GM12878 (cell line): ENCODE measurements at regions not wholly inside any gene's neighbourhood (a gene's known extent, or its start where the extent isn't known, plus 50 kb on each side); places are given as distances from the start of the nearest gene placed in this dataset.

Source experiments
- ATF7 ChIP-seq: fragments of 450-650 bp; IDR thresholded peaks from 2 replicates; pipeline ENCODE4 v1.6.1; 2016; ENCODE audit warnings: low read depth, mild to moderate bottlenecking
- BHLHE40 ChIP-seq, 2 experiments: fragments of 450-650 bp in 1 of 2; IDR thresholded peaks; 2 replicates each; pipeline ENCODE4 v1.6.1; 2011 to 2017; ENCODE audit warnings: low read depth in 2 of 2, borderline replicate concordance in 1 of 2, improper control_type of control experiment in 1 of 2, low read length in 1 of 2, mild to moderate bottlenecking in 1 of 2
- BMI1 ChIP-seq: fragments of 450-650 bp; IDR thresholded peaks from 2 replicates; pipeline ENCODE4 v1.6.1; 2016; ENCODE audit warnings: mild to moderate bottlenecking, moderate library complexity, borderline replicate concordance
- CBFB ChIP-seq: IDR thresholded peaks from 2 replicates; pipeline ENCODE4 v1.6.1; 2016; ENCODE audit warnings: antibody characterized with exemption, low read depth
- CHD2 ChIP-seq: IDR thresholded peaks from 2 replicates; pipeline ENCODE4 v1.6.1; 2011; ENCODE audit warnings: low read depth, low read length, improper control_type of control experiment, borderline replicate concordance
- EGR1 ChIP-seq, 2 experiments: IDR thresholded peaks; 1 replicate in 1 of 2; 2 replicates in 1 of 2; pipeline ENCODE4 v1.6.1; 2011 to 2012; ENCODE audit warnings: low read depth in 2 of 2, low read length in 2 of 2, borderline replicate concordance in 1 of 2, mild to moderate bottlenecking in 1 of 2, moderate library complexity in 1 of 2
- GATAD2B ChIP-seq: fragments of 450-650 bp; conservative IDR thresholded peaks from 2 replicates; pipeline ENCODE4 v1.6.1; 2017; ENCODE audit warnings: low read depth, mild to moderate bottlenecking, moderate library complexity
- MEF2B ChIP-seq: fragments of 450-650 bp; IDR thresholded peaks from 2 replicates; pipeline ENCODE4 v1.6.1; 2018; ENCODE audit warnings: mild to moderate bottlenecking, moderate library complexity; ENCODE audit not compliant: partially characterized antibody, poor library complexity, severe bottlenecking
- MXI1 ChIP-seq: fragments of 150-350 bp; IDR thresholded peaks from 2 replicates; pipeline ENCODE4 v1.6.1; 2011; ENCODE audit warnings: low read depth, mild to moderate bottlenecking, inconsistent platforms, low read length, improper control_type of control experiment
- RAD21 ChIP-seq: IDR thresholded peaks from 2 replicates; pipeline ENCODE4 v1.6.1; 2011; ENCODE audit warnings: mild to moderate bottlenecking, low read depth, low read length, moderate library complexity; ENCODE audit not compliant: insufficient read depth
- RAD51 ChIP-seq: fragments of 450-650 bp; IDR thresholded peaks from 2 replicates; pipeline ENCODE4 v1.6.1; 2016; ENCODE audit warnings: moderate library complexity, mild to moderate bottlenecking, inconsistent platforms
- SP1 ChIP-seq: IDR thresholded peaks from one replicate; pipeline ENCODE4 v1.6.1; 2011; ENCODE audit warnings: low read depth, low read length
- SPI1 ChIP-seq: IDR thresholded peaks from 2 replicates; pipeline ENCODE4 v1.6.1; 2011; ENCODE audit warnings: low read depth, mild to moderate bottlenecking, low read length, moderate library complexity, borderline replicate concordance; ENCODE audit not compliant: insufficient read depth
- TF ChIP-seq, protein P1 (sequence below): fragments of 450-650 bp; IDR thresholded peaks from 2 replicates; pipeline ENCODE4 v1.6.1; 2017; ENCODE audit warnings: mild to moderate bottlenecking, moderate library complexity
- TF ChIP-seq, protein P2 (sequence below): fragments of 450-650 bp; IDR thresholded peaks from 2 replicates; pipeline ENCODE4 v1.6.1; 2017; ENCODE audit warnings: mild to moderate bottlenecking
- TF ChIP-seq, protein P3 (sequence below): IDR thresholded peaks from 2 replicates; pipeline ENCODE4 v1.6.1; 2011; ENCODE audit warnings: mild to moderate bottlenecking, low read depth, low read length, moderate library complexity; ENCODE audit not compliant: insufficient replicate concordance
- TF ChIP-seq, protein P4 (sequence below): fragments of 150-350 bp; IDR thresholded peaks from 2 replicates; pipeline ENCODE4 v1.6.1; 2014; ENCODE audit warnings: mild to moderate bottlenecking, low read depth, low read length

DNA sequence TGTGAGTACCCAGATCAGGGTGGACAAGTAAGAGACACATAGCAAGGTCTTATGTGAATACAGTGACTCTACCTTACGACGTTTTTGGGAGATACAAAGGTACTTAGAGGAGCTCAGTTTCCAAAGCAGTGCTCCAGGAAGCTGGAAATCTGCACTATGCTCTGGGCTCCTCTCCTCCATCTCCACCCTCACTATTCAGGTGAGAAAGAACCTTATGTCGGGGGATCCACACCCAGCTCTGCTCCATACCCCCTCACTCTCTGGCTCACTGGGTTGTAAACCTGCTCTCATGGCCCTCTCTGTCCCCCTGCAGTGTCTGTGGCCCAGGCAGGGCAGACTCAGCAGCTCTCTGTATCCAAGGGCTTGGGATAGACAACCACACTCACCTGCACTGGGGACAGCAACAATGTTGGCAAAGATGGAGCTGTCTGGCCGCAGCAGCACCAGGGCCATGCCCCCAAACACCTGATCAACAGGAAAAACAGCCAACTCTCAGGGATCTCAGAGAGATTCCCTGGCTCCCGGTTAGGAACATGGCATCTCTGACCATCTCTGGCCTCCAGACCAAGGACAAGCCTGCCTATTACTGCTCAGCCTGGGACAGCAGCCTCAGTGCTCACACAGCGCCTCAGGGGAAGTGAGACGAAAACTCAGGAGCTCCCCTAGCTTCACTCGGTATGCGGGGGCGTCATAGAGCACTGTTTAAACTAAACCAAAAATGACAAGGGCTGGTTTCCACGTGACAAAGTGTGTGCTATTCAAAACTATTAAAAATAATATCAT is 60.9 kb upstream of the TOP3B start (continued):
- TF ChIP-seq EGR1 (IDR thresholded peaks at IDR 0.05; ENCODE audit: borderline replicate concordance in 1 of 2, low read depth in 2 of 2, low read length in 2 of 2) (peak in 1 of 2 experiments; percentile 93; a peak in 2 of 3 replicates), MXI1 (peak; percentile 57; the same call in 1 of the 2 replicates), CHD2 (no peak), MEF2B (peak; percentile 28), CBFB (no peak), RAD21 (no peak), SP1 (no peak), ATF7 (peak; percentile 50; the same call in 1 of the 2 replicates), BHLHE40 (IDR thresholded peaks at IDR 0.05; ENCODE audit: borderline replicate concordance in 1 of 2, low read depth in 2 of 2, low read length in 1 of 2) (peak; percentile 51 to 52; a peak in 1 of 4 replicates), BMI1 (no peak), RAD51 (peak; percentile 77), SPI1 (peak; percentile 84; the same call in 1 of the 2 replicates), GATAD2B (0 out of 2 replicates have a peak, but pooled peaks have one; percentile 25)
- TF ChIP-seq, protein P1, sequence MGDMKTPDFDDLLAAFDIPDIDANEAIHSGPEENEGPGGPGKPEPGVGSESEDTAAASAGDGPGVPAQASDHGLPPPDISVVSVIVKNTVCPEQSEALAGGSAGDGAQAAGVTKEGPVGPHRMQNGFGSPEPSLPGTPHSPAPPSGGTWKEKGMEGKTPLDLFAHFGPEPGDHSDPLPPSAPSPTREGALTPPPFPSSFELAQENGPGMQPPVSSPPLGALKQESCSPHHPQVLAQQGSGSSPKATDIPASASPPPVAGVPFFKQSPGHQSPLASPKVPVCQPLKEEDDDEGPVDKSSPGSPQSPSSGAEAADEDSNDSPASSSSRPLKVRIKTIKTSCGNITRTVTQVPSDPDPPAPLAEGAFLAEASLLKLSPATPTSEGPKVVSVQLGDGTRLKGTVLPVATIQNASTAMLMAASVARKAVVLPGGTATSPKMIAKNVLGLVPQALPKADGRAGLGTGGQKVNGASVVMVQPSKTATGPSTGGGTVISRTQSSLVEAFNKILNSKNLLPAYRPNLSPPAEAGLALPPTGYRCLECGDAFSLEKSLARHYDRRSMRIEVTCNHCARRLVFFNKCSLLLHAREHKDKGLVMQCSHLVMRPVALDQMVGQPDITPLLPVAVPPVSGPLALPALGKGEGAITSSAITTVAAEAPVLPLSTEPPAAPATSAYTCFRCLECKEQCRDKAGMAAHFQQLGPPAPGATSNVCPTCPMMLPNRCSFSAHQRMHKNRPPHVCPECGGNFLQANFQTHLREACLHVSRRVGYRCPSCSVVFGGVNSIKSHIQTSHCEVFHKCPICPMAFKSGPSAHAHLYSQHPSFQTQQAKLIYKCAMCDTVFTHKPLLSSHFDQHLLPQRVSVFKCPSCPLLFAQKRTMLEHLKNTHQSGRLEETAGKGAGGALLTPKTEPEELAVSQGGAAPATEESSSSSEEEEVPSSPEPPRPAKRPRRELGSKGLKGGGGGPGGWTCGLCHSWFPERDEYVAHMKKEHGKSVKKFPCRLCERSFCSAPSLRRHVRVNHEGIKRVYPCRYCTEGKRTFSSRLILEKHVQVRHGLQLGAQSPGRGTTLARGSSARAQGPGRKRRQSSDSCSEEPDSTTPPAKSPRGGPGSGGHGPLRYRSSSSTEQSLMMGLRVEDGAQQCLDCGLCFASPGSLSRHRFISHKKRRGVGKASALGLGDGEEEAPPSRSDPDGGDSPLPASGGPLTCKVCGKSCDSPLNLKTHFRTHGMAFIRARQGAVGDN: peak; percentile 53; the same call in 1 of the 2 replicates
- TF ChIP-seq, protein P2, sequence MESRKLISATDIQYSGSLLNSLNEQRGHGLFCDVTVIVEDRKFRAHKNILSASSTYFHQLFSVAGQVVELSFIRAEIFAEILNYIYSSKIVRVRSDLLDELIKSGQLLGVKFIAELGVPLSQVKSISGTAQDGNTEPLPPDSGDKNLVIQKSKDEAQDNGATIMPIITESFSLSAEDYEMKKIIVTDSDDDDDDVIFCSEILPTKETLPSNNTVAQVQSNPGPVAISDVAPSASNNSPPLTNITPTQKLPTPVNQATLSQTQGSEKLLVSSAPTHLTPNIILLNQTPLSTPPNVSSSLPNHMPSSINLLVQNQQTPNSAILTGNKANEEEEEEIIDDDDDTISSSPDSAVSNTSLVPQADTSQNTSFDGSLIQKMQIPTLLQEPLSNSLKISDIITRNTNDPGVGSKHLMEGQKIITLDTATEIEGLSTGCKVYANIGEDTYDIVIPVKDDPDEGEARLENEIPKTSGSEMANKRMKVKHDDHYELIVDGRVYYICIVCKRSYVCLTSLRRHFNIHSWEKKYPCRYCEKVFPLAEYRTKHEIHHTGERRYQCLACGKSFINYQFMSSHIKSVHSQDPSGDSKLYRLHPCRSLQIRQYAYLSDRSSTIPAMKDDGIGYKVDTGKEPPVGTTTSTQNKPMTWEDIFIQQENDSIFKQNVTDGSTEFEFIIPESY: no peak
- TF ChIP-seq, protein P3, sequence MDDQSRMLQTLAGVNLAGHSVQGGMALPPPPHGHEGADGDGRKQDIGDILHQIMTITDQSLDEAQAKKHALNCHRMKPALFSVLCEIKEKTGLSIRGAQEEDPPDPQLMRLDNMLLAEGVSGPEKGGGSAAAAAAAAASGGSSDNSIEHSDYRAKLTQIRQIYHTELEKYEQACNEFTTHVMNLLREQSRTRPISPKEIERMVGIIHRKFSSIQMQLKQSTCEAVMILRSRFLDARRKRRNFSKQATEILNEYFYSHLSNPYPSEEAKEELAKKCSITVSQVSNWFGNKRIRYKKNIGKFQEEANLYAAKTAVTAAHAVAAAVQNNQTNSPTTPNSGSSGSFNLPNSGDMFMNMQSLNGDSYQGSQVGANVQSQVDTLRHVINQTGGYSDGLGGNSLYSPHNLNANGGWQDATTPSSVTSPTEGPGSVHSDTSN: no peak
- TF ChIP-seq, protein P4, sequence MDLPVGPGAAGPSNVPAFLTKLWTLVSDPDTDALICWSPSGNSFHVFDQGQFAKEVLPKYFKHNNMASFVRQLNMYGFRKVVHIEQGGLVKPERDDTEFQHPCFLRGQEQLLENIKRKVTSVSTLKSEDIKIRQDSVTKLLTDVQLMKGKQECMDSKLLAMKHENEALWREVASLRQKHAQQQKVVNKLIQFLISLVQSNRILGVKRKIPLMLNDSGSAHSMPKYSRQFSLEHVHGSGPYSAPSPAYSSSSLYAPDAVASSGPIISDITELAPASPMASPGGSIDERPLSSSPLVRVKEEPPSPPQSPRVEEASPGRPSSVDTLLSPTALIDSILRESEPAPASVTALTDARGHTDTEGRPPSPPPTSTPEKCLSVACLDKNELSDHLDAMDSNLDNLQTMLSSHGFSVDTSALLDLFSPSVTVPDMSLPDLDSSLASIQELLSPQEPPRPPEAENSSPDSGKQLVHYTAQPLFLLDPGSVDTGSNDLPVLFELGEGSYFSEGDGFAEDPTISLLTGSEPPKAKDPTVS: no peak
